ENCODE measurements at regions not wholly inside any gene's neighbourhood (a gene's known extent, or its start where the extent isn't known, plus 50 kb on each side); places are given as distances from the start of the nearest gene placed in this dataset.
A peak's percentile ranks its signal among the peaks of the same experiment; 100 is the strongest.

GRCh38 chr16:85317704-85318103 is 205.4 kb upstream of the CIBAR2 start:
- no peak for TF ChIP-seq POLR2A (IDR thresholded peaks at IDR 0.05)
- WGBS, 2 donors, result 79 to 81% methylated on average over 12 of the region's 12 CpGs
- no peak for DNase-seq (ENCODE audit: low spot score in 2 of 2)
- H3K4me3 ChIP-seq (ENCODE audit: low read depth, poor library complexity, severe bottlenecking), result no peak overlapping the region
- intact Hi-C loops (cut with DNase I; ENCODE audit: low total_unique reads), result no loop called here

- intact Hi-C loops (cut with DNase I; ENCODE audit: low total_unique reads), result no loop called here
- DNase-seq (ENCODE audit: low spot score in 2 of 2), result no peak
- TF ChIP-seq CTCF (IDR thresholded peaks at IDR 0.05) (no peak), POLR2A (IDR thresholded peaks at IDR 0.05) (no peak)
- WGBS, 2 donors, result 66 to 85% methylated on average over 17 to 24 of the region's 24 CpGs
- no peak overlapping the region for H3K4me3 ChIP-seq (ENCODE audit: low read depth, poor library complexity, severe bottlenecking)
These were observed 207.1 kb upstream of the CIBAR2 start for GRCh38 chr16:85319208-85319983.

GRCh38 chr16:85319984-85320440 is 207.7 kb upstream of the CIBAR2 start:
- TF ChIP-seq POLR2A (IDR thresholded peaks at IDR 0.05), result no peak
- no peak for TF ChIP-seq CTCF (IDR thresholded peaks at IDR 0.05)
- H3K4me3 ChIP-seq (ENCODE audit: low read depth, poor library complexity, severe bottlenecking), result no peak overlapping the region
- 70 to 81% methylated on average over 19 of the region's 19 CpGs for WGBS, 2 donors
- intact Hi-C loops (cut with DNase I; ENCODE audit: low total_unique reads), result no loop called here
- no peak for DNase-seq (ENCODE audit: low spot score in 2 of 2)

- intact Hi-C loops (cut with DNase I; ENCODE audit: low total_unique reads), result no loop called here
- no peak for TF ChIP-seq CTCF (IDR thresholded peaks at IDR 0.05)
- no peak overlapping the region for H3K4me3 ChIP-seq (ENCODE audit: low read depth, poor library complexity, severe bottlenecking)
- DNase-seq (ENCODE audit: low spot score in 2 of 2), result no peak
- WGBS, 2 donors, result 89 to 90% methylated on average over 11 of the region's 11 CpGs
These were observed 208.6 kb upstream of the CIBAR2 start for GRCh38 chr16:85320677-85321385.

- intact Hi-C loops (cut with DNase I; ENCODE audit: low total_unique reads), result no loop called here
- WGBS, 2 donors, result 13 to 18% methylated on average over 14 of the region's 16 CpGs
- no peak overlapping the region for H3K4me3 ChIP-seq (ENCODE audit: low read depth, poor library complexity, severe bottlenecking)
- TF ChIP-seq CTCF (IDR thresholded peaks at IDR 0.05) (no peak), POLR2A (IDR thresholded peaks at IDR 0.05) (no peak)
- DNase-seq (ENCODE audit: low spot score in 2 of 2), result peak; percentile 89 to 97
These were observed 209.4 kb upstream of the CIBAR2 start for GRCh38 chr16:85321509-85322271.

Measured in lower leg skin (tissue), 4 donors.